Lower lobe of right lung (tissue), 2 donors: ENCODE measurements at regions not wholly inside any gene's neighbourhood (a gene's known extent, or its start where the extent isn't known, plus 50 kb on each side); places are given as distances from the start of the nearest gene placed in this dataset.

Experiments used
- ATAC-seq, 2 donors: fragments of 200-7000 bp; cut with Tn5 transposase; one replicate each; pipeline ENCODE4 v1.9.1; 2020 to 2022; ENCODE audit warnings: mild to moderate bottlenecking in 2 of 2, moderate library complexity in 2 of 2
- DNase-seq: peaks from one replicate; pipeline ENCODE4 v3.0.0-alpha.2; 2020
- H3K27ac ChIP-seq: fragments of 200-600 bp; one replicate; pipeline ENCODE4 v1.8.0; 2022
- H3K27me3 ChIP-seq: fragments of 200-600 bp; one replicate; pipeline ENCODE4 v1.8.0; 2022; ENCODE audit warnings: low read depth
- H3K36me3 ChIP-seq: fragments of 200-600 bp; one replicate; pipeline ENCODE4 v1.8.0; 2022; ENCODE audit warnings: mild to moderate bottlenecking
- H3K4me1 ChIP-seq: fragments of 200-600 bp; one replicate; pipeline ENCODE4 v1.8.0; 2022
- H3K4me3 ChIP-seq: fragments of 200-600 bp; one replicate; pipeline ENCODE4 v1.8.0; 2022; ENCODE audit warnings: mild to moderate bottlenecking
- H3K9me3 ChIP-seq: fragments of 200-600 bp; one replicate; pipeline ENCODE4 v1.8.0; 2022
- intact Hi-C: fragments of 100-400 bp; cut with DNase I; formaldehyde crosslinking; loops from one replicate; pipeline ENCODE4 v1.11.0; 2022
- TF ChIP-seq, protein P1 (sequence below): fragments of 200-600 bp; IDR thresholded peaks from one replicate; pipeline ENCODE4 v1.8.0; 2022; ENCODE audit warnings: antibody characterized with exemption, mild to moderate bottlenecking
- donor health status: DM: no; HTN: yes; CAD: no; lungs with severe emphysema.

DNA sequence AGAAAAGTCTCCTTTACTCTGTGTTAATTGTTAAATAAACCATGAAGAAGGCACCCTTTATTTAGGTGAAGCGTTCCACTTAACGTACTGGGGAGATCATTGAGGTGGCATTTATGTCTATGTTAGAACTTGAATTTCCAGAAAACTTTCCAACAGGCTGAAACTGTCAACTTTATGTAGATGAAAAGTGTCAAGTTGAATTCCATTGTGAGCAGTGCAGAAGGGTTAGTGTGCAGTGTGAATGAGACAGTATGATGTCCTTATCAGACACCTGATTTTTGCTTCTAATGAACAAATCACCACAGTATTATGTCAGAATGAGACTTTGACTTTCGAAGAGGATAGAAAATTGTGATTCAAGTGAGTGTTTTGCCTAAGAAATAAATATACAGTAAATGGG, 761.6 kb upstream of the SEMA6A start:
- no peak for ATAC-seq
- no peaks in the 10 kb centered on the region for H3K9me3 ChIP-seq
- no peaks in the 10 kb centered on the region for H3K27me3 ChIP-seq
- no peaks in the 10 kb centered on the region for H3K36me3 ChIP-seq
- intact Hi-C loops: no loop called here
- H3K4me1 ChIP-seq: no peaks in the 10 kb centered on the region
- H3K27ac ChIP-seq: no peak overlapping the region
- DNase-seq: no peak
- H3K4me3 ChIP-seq: no peak overlapping the region
- TF ChIP-seq, protein P1, sequence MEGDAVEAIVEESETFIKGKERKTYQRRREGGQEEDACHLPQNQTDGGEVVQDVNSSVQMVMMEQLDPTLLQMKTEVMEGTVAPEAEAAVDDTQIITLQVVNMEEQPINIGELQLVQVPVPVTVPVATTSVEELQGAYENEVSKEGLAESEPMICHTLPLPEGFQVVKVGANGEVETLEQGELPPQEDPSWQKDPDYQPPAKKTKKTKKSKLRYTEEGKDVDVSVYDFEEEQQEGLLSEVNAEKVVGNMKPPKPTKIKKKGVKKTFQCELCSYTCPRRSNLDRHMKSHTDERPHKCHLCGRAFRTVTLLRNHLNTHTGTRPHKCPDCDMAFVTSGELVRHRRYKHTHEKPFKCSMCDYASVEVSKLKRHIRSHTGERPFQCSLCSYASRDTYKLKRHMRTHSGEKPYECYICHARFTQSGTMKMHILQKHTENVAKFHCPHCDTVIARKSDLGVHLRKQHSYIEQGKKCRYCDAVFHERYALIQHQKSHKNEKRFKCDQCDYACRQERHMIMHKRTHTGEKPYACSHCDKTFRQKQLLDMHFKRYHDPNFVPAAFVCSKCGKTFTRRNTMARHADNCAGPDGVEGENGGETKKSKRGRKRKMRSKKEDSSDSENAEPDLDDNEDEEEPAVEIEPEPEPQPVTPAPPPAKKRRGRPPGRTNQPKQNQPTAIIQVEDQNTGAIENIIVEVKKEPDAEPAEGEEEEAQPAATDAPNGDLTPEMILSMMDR: no peak

- intact Hi-C loops: no loop called here
- no peak for DNase-seq
- H3K36me3 ChIP-seq: no peaks in the 10 kb centered on the region
- no peaks in the 10 kb centered on the region for H3K27me3 ChIP-seq
- TF ChIP-seq, protein P1: no peak
- H3K27ac ChIP-seq: no peak overlapping the region
- H3K4me1 ChIP-seq: no peaks in the 10 kb centered on the region
- ATAC-seq: no peak
- H3K4me3 ChIP-seq: no peak overlapping the region
- H3K9me3 ChIP-seq: no peaks in the 10 kb centered on the region
Measured at GRCh38 chr5:117333011-117333410, 758.4 kb upstream of the SEMA6A start.

DNA sequence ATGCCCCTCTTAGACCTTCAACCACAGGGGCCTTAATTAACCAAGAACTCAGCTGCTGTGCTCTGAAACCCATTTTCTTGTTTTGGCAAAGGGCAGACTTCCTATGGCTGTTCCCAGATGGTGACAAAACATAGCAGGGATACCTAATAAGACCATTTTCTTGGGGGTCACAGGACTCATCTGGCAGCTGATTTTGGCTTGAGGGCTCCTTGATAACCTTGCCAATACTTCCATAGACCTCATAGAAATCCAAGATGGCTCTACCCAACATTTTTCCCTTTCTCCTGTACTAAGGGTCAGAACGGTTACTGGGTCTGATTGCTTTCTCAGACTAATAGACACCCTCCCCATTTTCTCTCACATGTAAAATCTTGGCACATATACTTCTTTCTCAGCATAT, 757.7 kb upstream of the SEMA6A start:
- DNase-seq (no peak), ATAC-seq (no peak)
- TF ChIP-seq, protein P1: no peak

DNA sequence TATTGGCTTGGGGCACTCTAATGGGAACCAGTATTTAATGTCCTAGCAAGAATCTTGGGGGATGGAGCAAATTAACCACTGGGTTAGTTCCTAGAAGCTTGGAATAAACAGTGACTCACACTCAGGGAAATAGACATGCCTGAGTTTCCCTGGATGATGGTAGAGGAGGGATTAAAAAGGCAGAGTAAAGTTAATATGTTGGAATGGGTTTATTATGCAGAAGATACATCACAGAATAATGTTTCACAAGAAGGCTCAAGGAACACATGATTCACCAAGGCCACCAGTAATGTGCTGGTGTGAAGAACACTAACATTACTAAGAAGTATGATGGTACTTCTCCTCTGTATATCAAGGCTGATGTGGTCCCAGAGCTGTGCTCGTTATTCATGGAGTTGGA, 752.9 kb upstream of the SEMA6A start:
- intact Hi-C loops: no loop called here
- Histone ChIP-seq H3K9me3 (no peaks in the 10 kb centered on the region), H3K4me3 (no peak overlapping the region), H3K27me3 (no peaks in the 10 kb centered on the region), H3K27ac (no peak overlapping the region), H3K36me3 (no peaks in the 10 kb centered on the region), H3K4me1 (no peaks in the 10 kb centered on the region)
- TF ChIP-seq, protein P1: no peak
- no peak for DNase-seq
- no peak for ATAC-seq

More for the DNA sequence above, 757.7 kb upstream of the SEMA6A start:
- no peaks in the 10 kb centered on the region for H3K36me3 ChIP-seq
- no peaks in the 10 kb centered on the region for H3K9me3 ChIP-seq
- intact Hi-C loops: no loop called here
- H3K4me3 ChIP-seq: no peak overlapping the region
- H3K27ac ChIP-seq: no peak overlapping the region
- no peaks in the 10 kb centered on the region for H3K27me3 ChIP-seq
- H3K4me1 ChIP-seq: no peaks in the 10 kb centered on the region

DNA sequence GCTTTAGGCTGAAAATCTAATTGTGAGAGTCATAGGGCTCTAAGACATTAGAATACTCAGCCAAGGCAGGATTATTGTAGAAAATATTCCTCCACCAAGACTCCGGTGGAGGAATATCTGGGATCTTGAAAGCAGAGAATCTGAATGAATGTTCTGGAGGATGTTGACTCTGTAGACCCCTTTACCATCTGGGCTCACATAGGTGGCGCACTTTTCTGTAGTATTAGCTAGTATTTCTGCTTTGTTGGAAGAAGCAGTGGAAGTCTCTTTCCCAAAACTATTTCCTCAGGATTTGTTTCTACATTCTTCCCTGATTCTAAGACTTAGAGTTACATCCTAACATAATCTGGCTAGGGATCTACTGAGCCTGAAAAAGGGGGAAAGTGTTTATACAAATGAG, 752.4 kb upstream of the SEMA6A start:
- Histone ChIP-seq H3K36me3 (no peaks in the 10 kb centered on the region), H3K4me3 (no peak overlapping the region), H3K27ac (no peak overlapping the region), H3K4me1 (no peaks in the 10 kb centered on the region), H3K9me3 (no peaks in the 10 kb centered on the region), H3K27me3 (no peaks in the 10 kb centered on the region)
- DNase-seq: no peak
- no peak for ATAC-seq
- intact Hi-C loops: no loop called here
- TF ChIP-seq, protein P1: no peak

GRCh38 chr5:117318528-117318927, 743.9 kb upstream of the SEMA6A start:
- TF ChIP-seq, protein P1: no peak
- H3K4me1 ChIP-seq: no peaks in the 10 kb centered on the region
- intact Hi-C loops: no loop called here
- H3K27me3 ChIP-seq: no peaks in the 10 kb centered on the region
- no peaks in the 10 kb centered on the region for H3K9me3 ChIP-seq
- H3K27ac ChIP-seq: no peak overlapping the region
- H3K4me3 ChIP-seq: no peak overlapping the region
- DNase-seq: no peak
- no peaks in the 10 kb centered on the region for H3K36me3 ChIP-seq
- ATAC-seq: no peak
